Parathyroid adenoma (tissue), 2 donors: ENCODE measurements at regions not wholly inside any gene's neighbourhood (a gene's known extent, or its start where the extent isn't known, plus 50 kb on each side); places are given as distances from the start of the nearest gene placed in this dataset.

Experiments used
- H2AFZ ChIP-seq: fragments of 300-600 bp; sonication (generic); one replicate; pipeline ENCODE4 v1.7.0; 2017; ENCODE audit warnings: antibody characterized with exemption, mild to moderate bottlenecking
- H3K27ac ChIP-seq: fragments of 300-600 bp; sonication (generic); one replicate; pipeline ENCODE4 v1.7.0; 2017
- H3K27me3 ChIP-seq: fragments of 300-600 bp; sonication (generic); one replicate; pipeline ENCODE4 v1.7.0; 2017; ENCODE audit warnings: low read length; ENCODE audit not compliant: control insufficient read depth, insufficient read depth
- H3K36me3 ChIP-seq: fragments of 300-600 bp; sonication (generic); one replicate; pipeline ENCODE4 v1.7.0; 2017; ENCODE audit warnings: low read length; ENCODE audit not compliant: control insufficient read depth, insufficient read depth
- H3K4me1 ChIP-seq: fragments of 300-600 bp; sonication (generic); one replicate; pipeline ENCODE4 v1.7.0; 2017; ENCODE audit warnings: control low read depth
- H3K4me2 ChIP-seq: fragments of 300-600 bp; sonication (generic); one replicate; pipeline ENCODE4 v1.7.0; 2017; ENCODE audit warnings: low read length
- H3K4me3 ChIP-seq: fragments of 300-600 bp; sonication (generic); one replicate; pipeline ENCODE4 v1.7.0; 2017; ENCODE audit warnings: low read depth, low read length
- H3K79me2 ChIP-seq: fragments of 300-600 bp; sonication (generic); one replicate; pipeline ENCODE4 v1.7.0; 2017; ENCODE audit warnings: control low read depth
- H3K9ac ChIP-seq: fragments of 300-600 bp; sonication (generic); one replicate; pipeline ENCODE4 v1.7.0; 2017; ENCODE audit warnings: mild to moderate bottlenecking
- H3K9me3 ChIP-seq: fragments of 300-600 bp; sonication (generic); one replicate; pipeline ENCODE4 v1.7.0; 2017; ENCODE audit warnings: low read length; ENCODE audit not compliant: control insufficient read depth
- CTCF ChIP-seq: fragments of 300-600 bp; sonication (generic); IDR thresholded peaks from one replicate; pipeline ENCODE4 v1.7.0; 2017; ENCODE audit warnings: antibody characterized with exemption, mild to moderate bottlenecking
- donor health status: primary hyperparathyroidism.

- H3K9ac ChIP-seq = no peak overlapping the region
- H3K27me3 ChIP-seq = no peaks in the 10 kb centered on the region
- H3K4me3 ChIP-seq = no peak overlapping the region
- no peaks in the 10 kb centered on the region for H3K36me3 ChIP-seq
- no peak overlapping the region for H2AFZ ChIP-seq
- H3K4me1 ChIP-seq = no peaks in the 10 kb centered on the region
- no peak for TF ChIP-seq CTCF
- H3K4me2 ChIP-seq = no peak overlapping the region
- H3K9me3 ChIP-seq = no peaks in the 10 kb centered on the region
- H3K27ac ChIP-seq = no peak overlapping the region
- H3K79me2 ChIP-seq = no peaks in the 10 kb centered on the region
Observed at GRCh38 chr7:12847001-12847400, 159.6 kb downstream of the ARL4A start.

GRCh38 chr7:12851142-12851541 lies 163.7 kb downstream of the ARL4A start:
- no peaks in the 10 kb centered on the region for H3K36me3 ChIP-seq
- no peak overlapping the region for H3K27ac ChIP-seq
- no peak for TF ChIP-seq CTCF
- H3K27me3 ChIP-seq = no peaks in the 10 kb centered on the region
- H2AFZ ChIP-seq = no peak overlapping the region
- H3K4me3 ChIP-seq = no peak overlapping the region
- no peaks in the 10 kb centered on the region for H3K79me2 ChIP-seq
- no peak overlapping the region for H3K9ac ChIP-seq
- H3K4me1 ChIP-seq = no peaks in the 10 kb centered on the region
- H3K4me2 ChIP-seq = no peak overlapping the region
- H3K9me3 ChIP-seq = no peaks in the 10 kb centered on the region

- no peak for TF ChIP-seq CTCF
- no peaks in the 10 kb centered on the region for H3K79me2 ChIP-seq
- no peak overlapping the region for H2AFZ ChIP-seq
- H3K4me1 ChIP-seq = no peaks in the 10 kb centered on the region
- H3K36me3 ChIP-seq = no peaks in the 10 kb centered on the region
- no peak overlapping the region for H3K27ac ChIP-seq
- H3K4me3 ChIP-seq = no peak overlapping the region
- H3K9me3 ChIP-seq = no peaks in the 10 kb centered on the region
- no peaks in the 10 kb centered on the region for H3K27me3 ChIP-seq
- no peak overlapping the region for H3K9ac ChIP-seq
- H3K4me2 ChIP-seq = no peak overlapping the region
Observed at GRCh38 chr7:12851841-12852240, 164.4 kb downstream of the ARL4A start.

- H3K27me3 ChIP-seq = no peaks in the 10 kb centered on the region
- no peak overlapping the region for H3K4me3 ChIP-seq
- H3K36me3 ChIP-seq = no peaks in the 10 kb centered on the region
- no peaks in the 10 kb centered on the region for H3K9me3 ChIP-seq
- H3K27ac ChIP-seq = no peak overlapping the region
- H3K79me2 ChIP-seq = no peaks in the 10 kb centered on the region
- no peak overlapping the region for H3K9ac ChIP-seq
- no peaks in the 10 kb centered on the region for H3K4me1 ChIP-seq
- TF ChIP-seq CTCF = no peak
- no peak overlapping the region for H3K4me2 ChIP-seq
- H2AFZ ChIP-seq = no peak overlapping the region
Observed at GRCh38 chr7:12855036-12855435, 167.6 kb downstream of the ARL4A start.

- no peak overlapping the region for H3K27ac ChIP-seq
Observed at GRCh38 chr7:12859761-12860160, 172.3 kb downstream of the ARL4A start.

More at GRCh38 chr7:12859761-12860160, 172.3 kb downstream of the ARL4A start:
- no peaks in the 10 kb centered on the region for H3K9me3 ChIP-seq
- H2AFZ ChIP-seq = no peak overlapping the region
- no peak overlapping the region for H3K4me2 ChIP-seq
- H3K36me3 ChIP-seq = no peaks in the 10 kb centered on the region
- H3K4me1 ChIP-seq = no peaks in the 10 kb centered on the region
- no peak for TF ChIP-seq CTCF
- no peaks in the 10 kb centered on the region for H3K27me3 ChIP-seq
- no peaks in the 10 kb centered on the region for H3K79me2 ChIP-seq
- H3K4me3 ChIP-seq = no peak overlapping the region
- no peak overlapping the region for H3K9ac ChIP-seq
